Panc1 (cell line): ENCODE measurements at regions not wholly inside any gene's neighbourhood (a gene's known extent, or its start where the extent isn't known, plus 50 kb on each side); places are given as distances from the start of the nearest gene placed in this dataset.

ENCODE experiments used
- ATAC-seq: fragments of 200-7000 bp; cut with Tn5 transposase; 2 replicates; pipeline ENCODE4 v1.9.1; 2020; ENCODE audit warnings: mild to moderate bottlenecking, moderate library complexity
- BruUV-seq: library from RNA; stranded (reverse); fragments of 400-500 nt; replicated peaks from 2 replicates; lab custom pipeline; 2021; lab: Mats Ljungman, UMichigan
- CTCF ChIA-PET: fragments of 300-600 bp; sonication (Branson Sonifier 250); formaldehyde crosslinking; loops from one replicate; lab custom pipeline; 2022; ENCODE audit warnings: antibody characterized with exemption; lab: Charles Lee
- POLR2A ChIA-PET: fragments of 300-600 bp; sonication (Branson Sonifier 250); formaldehyde crosslinking; loops from one replicate; lab custom pipeline; 2022; ENCODE audit warnings: antibody characterized with exemption; lab: Charles Lee
- DNase-seq: peaks from one replicate; pipeline ENCODE4 v3.0.0-alpha.2; 2010; ENCODE audit warnings: low read depth, low spot score
- H3K27ac ChIP-seq: 2 replicates; pipeline ENCODE4 v1.5.1; 2011; ENCODE audit warnings: mild to moderate bottlenecking, low read length, inconsistent platforms
- H3K27me3 ChIP-seq: fragments of 200-500 bp; sonication (Bioruptor generic); 2 replicates; pipeline ENCODE4 v1.6.0; 2014; ENCODE audit warnings: low read length, inconsistent platforms; ENCODE audit not compliant: control insufficient read depth, insufficient read depth
- H3K36me3 ChIP-seq: fragments of 200-500 bp; sonication (Bioruptor generic); 2 replicates; pipeline ENCODE4 v1.5.1; 2014; ENCODE audit warnings: inconsistent platforms, mild to moderate bottlenecking, low read length, moderate library complexity; ENCODE audit not compliant: control insufficient read depth, insufficient read depth
- H3K4me1 ChIP-seq: 2 replicates; pipeline ENCODE4 v1.5.1; 2011; ENCODE audit warnings: inconsistent platforms, mild to moderate bottlenecking, low read length, moderate library complexity; ENCODE audit not compliant: control insufficient read depth, insufficient read depth
- H3K4me3 ChIP-seq, 2 experiments: 2 replicates each; pipeline ENCODE4 v1.5.1; 2011 to 2012; ENCODE audit warnings: low read depth in 2 of 2, low read length in 2 of 2, mild to moderate bottlenecking in 2 of 2, inconsistent platforms in 1 of 2, moderate library complexity in 1 of 2
- H3K9me3 ChIP-seq: fragments of 200-500 bp; sonication (Bioruptor generic); 2 replicates; pipeline ENCODE4 v1.5.1; 2014; ENCODE audit warnings: low read depth, mild to moderate bottlenecking, inconsistent platforms, low read length, moderate library complexity; ENCODE audit not compliant: control insufficient read depth, insufficient read depth
- POLR2AphosphoS5 ChIP-seq: IDR thresholded peaks from 2 replicates; pipeline ENCODE4 v1.6.1; 2012; ENCODE audit warnings: mild to moderate bottlenecking, low read depth, low read length, moderate library complexity
- SIN3A ChIP-seq: IDR thresholded peaks from 2 replicates; pipeline ENCODE4 v1.6.1; 2012; ENCODE audit warnings: low read depth, mild to moderate bottlenecking, low read length, moderate library complexity, borderline replicate concordance; ENCODE audit not compliant: insufficient read depth
- TCF7L2 ChIP-seq: IDR thresholded peaks from 2 replicates; pipeline ENCODE4 v1.6.1; 2011; ENCODE audit warnings: mild to moderate bottlenecking, low read depth, low read length, inconsistent platforms
- in situ Hi-C: cut with HindIII; loops from 2 replicates; pipeline ENCODE4 v1.10.0; 2016; ENCODE audit warnings: low sequenced_read_pairs, low pct_unique_long_range_greater_than_20kb
- intact Hi-C: fragments of 100-400 bp; cut with micrococcal nuclease; formaldehyde crosslinking; loops from one replicate; pipeline ENCODE4 v1.10.0; 2022; ENCODE audit not compliant: unreplicated experiment
- TF ChIP-seq, protein P1 (sequence below), 2 experiments: IDR thresholded peaks; 2 replicates each; pipeline ENCODE4 v1.6.1; 2011 to 2012; ENCODE audit warnings: low read depth in 2 of 2, control low read depth in 1 of 2, low read length in 1 of 2, mild to moderate bottlenecking in 1 of 2, moderate library complexity in 1 of 2; ENCODE audit not compliant: insufficient read depth in 1 of 2
- TF ChIP-seq, protein P2 (sequence below): fragments of 450-650 bp; IDR thresholded peaks from 2 replicates; pipeline ENCODE4 v1.5.1; 2017; ENCODE audit warnings: mild to moderate bottlenecking

DNA sequence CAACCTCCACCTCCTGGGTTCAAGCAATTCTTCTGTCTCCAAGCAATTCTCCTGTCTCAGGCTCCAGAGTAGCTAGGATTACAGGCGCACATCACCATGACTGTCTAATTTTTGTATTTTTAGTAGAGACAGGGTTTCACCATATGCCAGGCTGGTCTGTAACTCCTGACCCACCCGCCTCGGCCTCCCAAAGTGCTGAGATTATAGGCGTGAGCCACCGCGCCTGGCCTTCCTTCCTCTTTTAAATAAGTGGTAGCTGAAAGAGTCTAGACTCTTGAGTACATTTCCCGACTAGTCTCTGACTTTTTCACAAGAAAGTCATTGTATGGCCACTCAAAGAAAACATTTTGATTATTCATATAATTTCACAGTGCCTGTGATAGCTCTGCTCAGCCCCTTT is 636.2 kb upstream of the ANKRD30A start:
- POLR2A ChIA-PET = no interaction called here
- H3K4me1 ChIP-seq = no peaks in the 10 kb centered on the region

DNA sequence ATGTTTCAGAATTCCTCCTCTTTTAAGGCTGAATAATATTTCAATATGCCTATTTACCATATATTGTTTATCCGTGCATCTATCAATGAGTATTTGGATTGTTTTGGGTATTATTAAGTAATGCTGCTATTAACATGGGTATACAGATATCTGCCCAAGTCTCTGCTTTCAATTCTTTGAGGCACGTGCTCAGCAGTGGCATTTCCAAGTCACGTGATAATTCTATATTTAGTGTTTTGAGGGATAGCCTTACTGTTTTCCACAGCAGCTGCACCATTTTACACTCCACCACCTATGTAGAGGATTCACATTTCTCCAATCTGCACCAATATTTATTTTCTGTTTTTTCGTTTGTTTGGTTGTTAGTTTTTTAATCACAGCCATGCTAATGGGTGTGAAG is 636.8 kb upstream of the ANKRD30A start:
- ChIA-PET POLR2A (no interaction called here), CTCF (no interaction called here)
- Histone ChIP-seq H3K4me1 (no peaks in the 10 kb centered on the region), H3K9me3 (no peaks in the 10 kb centered on the region), H3K36me3 (no peaks in the 10 kb centered on the region), H3K27me3 (no peaks in the 10 kb centered on the region), H3K27ac (no peak overlapping the region), H3K4me3 (no peak overlapping the region)
- no peak for DNase-seq
- ATAC-seq = no peak
- in situ Hi-C loops (no loop called here), intact Hi-C loops (no loop called here)
- BruUV-seq = no TSS peak
- TF ChIP-seq, protein P1, sequence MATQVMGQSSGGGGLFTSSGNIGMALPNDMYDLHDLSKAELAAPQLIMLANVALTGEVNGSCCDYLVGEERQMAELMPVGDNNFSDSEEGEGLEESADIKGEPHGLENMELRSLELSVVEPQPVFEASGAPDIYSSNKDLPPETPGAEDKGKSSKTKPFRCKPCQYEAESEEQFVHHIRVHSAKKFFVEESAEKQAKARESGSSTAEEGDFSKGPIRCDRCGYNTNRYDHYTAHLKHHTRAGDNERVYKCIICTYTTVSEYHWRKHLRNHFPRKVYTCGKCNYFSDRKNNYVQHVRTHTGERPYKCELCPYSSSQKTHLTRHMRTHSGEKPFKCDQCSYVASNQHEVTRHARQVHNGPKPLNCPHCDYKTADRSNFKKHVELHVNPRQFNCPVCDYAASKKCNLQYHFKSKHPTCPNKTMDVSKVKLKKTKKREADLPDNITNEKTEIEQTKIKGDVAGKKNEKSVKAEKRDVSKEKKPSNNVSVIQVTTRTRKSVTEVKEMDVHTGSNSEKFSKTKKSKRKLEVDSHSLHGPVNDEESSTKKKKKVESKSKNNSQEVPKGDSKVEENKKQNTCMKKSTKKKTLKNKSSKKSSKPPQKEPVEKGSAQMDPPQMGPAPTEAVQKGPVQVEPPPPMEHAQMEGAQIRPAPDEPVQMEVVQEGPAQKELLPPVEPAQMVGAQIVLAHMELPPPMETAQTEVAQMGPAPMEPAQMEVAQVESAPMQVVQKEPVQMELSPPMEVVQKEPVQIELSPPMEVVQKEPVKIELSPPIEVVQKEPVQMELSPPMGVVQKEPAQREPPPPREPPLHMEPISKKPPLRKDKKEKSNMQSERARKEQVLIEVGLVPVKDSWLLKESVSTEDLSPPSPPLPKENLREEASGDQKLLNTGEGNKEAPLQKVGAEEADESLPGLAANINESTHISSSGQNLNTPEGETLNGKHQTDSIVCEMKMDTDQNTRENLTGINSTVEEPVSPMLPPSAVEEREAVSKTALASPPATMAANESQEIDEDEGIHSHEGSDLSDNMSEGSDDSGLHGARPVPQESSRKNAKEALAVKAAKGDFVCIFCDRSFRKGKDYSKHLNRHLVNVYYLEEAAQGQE (IDR thresholded peaks at IDR 0.05; ENCODE audit: insufficient read depth in 1 of 2, low read depth in 2 of 2, low read length in 1 of 2) = no peak
- no peak for TF ChIP-seq SIN3A
- no peak for TF ChIP-seq TCF7L2
- TF ChIP-seq POLR2AphosphoS5 = no peak

More for the DNA sequence above, 636.2 kb upstream of the ANKRD30A start:
- no peak for ATAC-seq
- intact Hi-C loops (no loop called here), in situ Hi-C loops (no loop called here)
- CTCF ChIA-PET = no interaction called here
- H3K4me3 ChIP-seq = no peak overlapping the region
- no peak for TF ChIP-seq SIN3A
- TF ChIP-seq POLR2AphosphoS5 = no peak
- TF ChIP-seq, protein P1 (IDR thresholded peaks at IDR 0.05; ENCODE audit: insufficient read depth in 1 of 2, low read depth in 2 of 2, low read length in 1 of 2) = no peak
- no peak for TF ChIP-seq TCF7L2
- TF ChIP-seq, protein P2, sequence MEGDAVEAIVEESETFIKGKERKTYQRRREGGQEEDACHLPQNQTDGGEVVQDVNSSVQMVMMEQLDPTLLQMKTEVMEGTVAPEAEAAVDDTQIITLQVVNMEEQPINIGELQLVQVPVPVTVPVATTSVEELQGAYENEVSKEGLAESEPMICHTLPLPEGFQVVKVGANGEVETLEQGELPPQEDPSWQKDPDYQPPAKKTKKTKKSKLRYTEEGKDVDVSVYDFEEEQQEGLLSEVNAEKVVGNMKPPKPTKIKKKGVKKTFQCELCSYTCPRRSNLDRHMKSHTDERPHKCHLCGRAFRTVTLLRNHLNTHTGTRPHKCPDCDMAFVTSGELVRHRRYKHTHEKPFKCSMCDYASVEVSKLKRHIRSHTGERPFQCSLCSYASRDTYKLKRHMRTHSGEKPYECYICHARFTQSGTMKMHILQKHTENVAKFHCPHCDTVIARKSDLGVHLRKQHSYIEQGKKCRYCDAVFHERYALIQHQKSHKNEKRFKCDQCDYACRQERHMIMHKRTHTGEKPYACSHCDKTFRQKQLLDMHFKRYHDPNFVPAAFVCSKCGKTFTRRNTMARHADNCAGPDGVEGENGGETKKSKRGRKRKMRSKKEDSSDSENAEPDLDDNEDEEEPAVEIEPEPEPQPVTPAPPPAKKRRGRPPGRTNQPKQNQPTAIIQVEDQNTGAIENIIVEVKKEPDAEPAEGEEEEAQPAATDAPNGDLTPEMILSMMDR = no peak
- DNase-seq = no peak
- no peaks in the 10 kb centered on the region for H3K36me3 ChIP-seq
- H3K27ac ChIP-seq = no peak overlapping the region
- no TSS peak for BruUV-seq
- no peaks in the 10 kb centered on the region for H3K9me3 ChIP-seq
- no peaks in the 10 kb centered on the region for H3K27me3 ChIP-seq
